ENCODE measurements at regions not wholly inside any gene's neighbourhood (a gene's known extent, or its start where the extent isn't known, plus 50 kb on each side); places are given as distances from the start of the nearest gene placed in this dataset.
"Not testable (repeated sequence)": the region's sequence is repeated elsewhere in the genome, so short reads cannot be mapped to it uniquely, and the experiment has no call there.

- TF ChIP-seq CTCF, POLR2A (IDR thresholded peaks at IDR 0.05): not testable (repeated sequence)
Observed at GRCh38 chrY:13570931-13571330, 91.1 kb upstream of the UTY start.
